ENCODE measurements at regions not wholly inside any gene's neighbourhood (a gene's known extent, or its start where the extent isn't known, plus 50 kb on each side); places are given as distances from the start of the nearest gene placed in this dataset.

GRCh38 chr20:40536808-40537207 is 152.2 kb downstream of the MAFB start:
- TF ChIP-seq TAF1 (IDR thresholded peaks at IDR 0.05; ENCODE audit: low read depth, low read length) (no peak), POLR2AphosphoS5 (IDR thresholded peaks at IDR 0.05; ENCODE audit: low read depth, low read length) (no peak), POLR2A (IDR thresholded peaks at IDR 0.05; ENCODE audit: low read depth, low read length) (no peak)

All from GM12891 (cell line).